NCI-H128 (cell line): ENCODE measurements at regions not wholly inside any gene's neighbourhood (a gene's known extent, or its start where the extent isn't known, plus 50 kb on each side); places are given as distances from the start of the nearest gene placed in this dataset.
"Not testable (repeated sequence)": the region's sequence is repeated elsewhere in the genome, so short reads cannot be mapped to it uniquely, and the experiment has no call there.

Experiments
- DNase-seq: peaks from one replicate; lab custom pipeline; 2025; ENCODE audit not compliant: unreplicated experiment; lab: John Stamatoyannopoulos, UW

- DNase-seq: no peak
These were observed 898.2 kb downstream of the UQCRFS1 start for GRCh38 chr19:28314756-28315155.

- DNase-seq: no peak
These were observed 898.7 kb downstream of the UQCRFS1 start for GRCh38 chr19:28314287-28314686.

GRCh38 chr19:28313633-28314032, 899.3 kb downstream of the UQCRFS1 start:
- no peak for DNase-seq

- DNase-seq: no peak
These were observed 900.7 kb downstream of the UQCRFS1 start for GRCh38 chr19:28312269-28312668.

- DNase-seq: not testable (repeated sequence)
These were observed 902.1 kb downstream of the UQCRFS1 start for GRCh38 chr19:28310829-28311228.

- no peak for DNase-seq
These were observed 903.9 kb downstream of the UQCRFS1 start for GRCh38 chr19:28309070-28309469.

- no peak for DNase-seq
These were observed 905.0 kb downstream of the UQCRFS1 start for GRCh38 chr19:28307963-28308362.

GRCh38 chr19:28307487-28307886, 905.5 kb downstream of the UQCRFS1 start:
- DNase-seq: no peak

GRCh38 chr19:28305513-28305912, 907.4 kb downstream of the UQCRFS1 start:
- no peak for DNase-seq

GRCh38 chr19:28303502-28303901, 909.4 kb downstream of the UQCRFS1 start:
- no peak for DNase-seq

- DNase-seq: no peak
These were observed 911.0 kb downstream of the UQCRFS1 start for GRCh38 chr19:28301961-28302360.

GRCh38 chr19:28301463-28301862, 911.5 kb downstream of the UQCRFS1 start:
- no peak for DNase-seq

GRCh38 chr19:28299649-28300048, 913.3 kb downstream of the UQCRFS1 start:
- no peak for DNase-seq

GRCh38 chr19:28297586-28298157, 915.3 kb downstream of the UQCRFS1 start:
- DNase-seq: no peak

GRCh38 chr19:28297036-28297435, 915.9 kb downstream of the UQCRFS1 start:
- DNase-seq: no peak

- no peak for DNase-seq
These were observed 916.4 kb downstream of the UQCRFS1 start for GRCh38 chr19:28296506-28296905.

- DNase-seq: not testable (repeated sequence)
These were observed 918.0 kb downstream of the UQCRFS1 start for GRCh38 chr19:28294975-28295374.

GRCh38 chr19:28294395-28294794, 918.6 kb downstream of the UQCRFS1 start:
- no peak for DNase-seq

GRCh38 chr19:28293685-28294084, 919.3 kb downstream of the UQCRFS1 start:
- no peak for DNase-seq

- no peak for DNase-seq
These were observed 920.0 kb downstream of the UQCRFS1 start for GRCh38 chr19:28292822-28293500.

- no peak for DNase-seq
These were observed 921.1 kb downstream of the UQCRFS1 start for GRCh38 chr19:28291874-28292273.

GRCh38 chr19:28290963-28291657, 921.8 kb downstream of the UQCRFS1 start:
- no peak for DNase-seq
